HFFc6 (cell line): ENCODE measurements at regions not wholly inside any gene's neighbourhood (a gene's known extent, or its start where the extent isn't known, plus 50 kb on each side); places are given as distances from the start of the nearest gene placed in this dataset.

Source experiments
- DNase-seq: peaks from one replicate; pipeline ENCODE4 v3.0.0-alpha.2; 2018
- H3K27ac Mint-ChIP-seq: 2 replicates; pipeline ENCODE4 v1.8.0; 2020; ENCODE audit warnings: mild to moderate bottlenecking, mixed read lengths
- H3K27me3 Mint-ChIP-seq: 2 replicates; pipeline ENCODE4 v1.8.0; 2021; ENCODE audit warnings: mild to moderate bottlenecking, moderate library complexity, mixed read lengths; ENCODE audit not compliant: insufficient read depth
- H3K36me3 Mint-ChIP-seq: 2 replicates; pipeline ENCODE4 v1.8.0; 2021; ENCODE audit warnings: low read depth, mixed read lengths
- H3K4me1 Mint-ChIP-seq: 2 replicates; pipeline ENCODE4 v1.8.0; 2020; ENCODE audit warnings: low read depth, mixed read lengths
- H3K4me3 Mint-ChIP-seq: 2 replicates; pipeline ENCODE4 v1.8.0; 2020; ENCODE audit warnings: mild to moderate bottlenecking, moderate library complexity, mixed read lengths
- H3K9me3 Mint-ChIP-seq: 2 replicates; pipeline ENCODE4 v1.8.0; 2020; ENCODE audit warnings: mild to moderate bottlenecking, mixed read lengths
- TF ChIP-seq, protein P1 (sequence below): fragments of 200-600 bp; sonication (generic); IDR thresholded peaks from 2 replicates; pipeline ENCODE4 v1.5.0; 2021; ENCODE audit warnings: antibody characterized with exemption, mild to moderate bottlenecking

DNA sequence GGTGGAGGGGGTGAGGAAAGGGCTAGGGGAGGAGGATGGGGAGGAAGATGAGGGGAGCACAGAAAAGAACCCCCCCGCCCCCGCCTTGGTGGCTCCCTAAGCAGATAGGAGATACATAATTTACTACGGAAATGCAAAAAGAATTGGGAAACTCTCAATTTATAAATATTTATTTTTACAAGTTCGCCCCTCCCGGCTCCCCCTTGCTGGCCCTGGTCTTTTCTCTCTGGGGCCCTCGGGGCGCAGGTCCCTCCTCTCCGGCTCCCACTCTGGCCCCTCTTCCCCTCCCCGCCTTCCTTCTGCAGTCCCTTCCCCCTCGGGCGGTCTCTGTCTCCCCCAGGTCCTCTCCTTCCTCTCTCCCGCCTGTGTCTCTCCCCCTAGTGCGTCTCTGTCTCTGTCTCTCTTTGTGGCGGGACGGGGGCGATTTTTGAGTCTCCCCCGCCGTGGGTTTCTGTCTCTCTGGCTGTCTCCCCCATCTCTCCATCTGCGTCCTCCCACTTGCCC is 173.6 kb upstream of the IER5L start:
- peaks cover 14% of the 10 kb centered on the region for H3K27me3 Mint-ChIP-seq
- peaks cover 21% of the 10 kb centered on the region for H3K9me3 Mint-ChIP-seq
- H3K36me3 Mint-ChIP-seq: peaks cover 11% of the 10 kb centered on the region
- no peaks in the 10 kb centered on the region for H3K4me1 Mint-ChIP-seq
- DNase-seq: no peak
- TF ChIP-seq, protein P1, sequence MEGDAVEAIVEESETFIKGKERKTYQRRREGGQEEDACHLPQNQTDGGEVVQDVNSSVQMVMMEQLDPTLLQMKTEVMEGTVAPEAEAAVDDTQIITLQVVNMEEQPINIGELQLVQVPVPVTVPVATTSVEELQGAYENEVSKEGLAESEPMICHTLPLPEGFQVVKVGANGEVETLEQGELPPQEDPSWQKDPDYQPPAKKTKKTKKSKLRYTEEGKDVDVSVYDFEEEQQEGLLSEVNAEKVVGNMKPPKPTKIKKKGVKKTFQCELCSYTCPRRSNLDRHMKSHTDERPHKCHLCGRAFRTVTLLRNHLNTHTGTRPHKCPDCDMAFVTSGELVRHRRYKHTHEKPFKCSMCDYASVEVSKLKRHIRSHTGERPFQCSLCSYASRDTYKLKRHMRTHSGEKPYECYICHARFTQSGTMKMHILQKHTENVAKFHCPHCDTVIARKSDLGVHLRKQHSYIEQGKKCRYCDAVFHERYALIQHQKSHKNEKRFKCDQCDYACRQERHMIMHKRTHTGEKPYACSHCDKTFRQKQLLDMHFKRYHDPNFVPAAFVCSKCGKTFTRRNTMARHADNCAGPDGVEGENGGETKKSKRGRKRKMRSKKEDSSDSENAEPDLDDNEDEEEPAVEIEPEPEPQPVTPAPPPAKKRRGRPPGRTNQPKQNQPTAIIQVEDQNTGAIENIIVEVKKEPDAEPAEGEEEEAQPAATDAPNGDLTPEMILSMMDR: no peak
- H3K4me3 Mint-ChIP-seq: peak overlapping the region; percentile 85
- H3K27ac Mint-ChIP-seq: peak overlapping the region; percentile 75

DNA sequence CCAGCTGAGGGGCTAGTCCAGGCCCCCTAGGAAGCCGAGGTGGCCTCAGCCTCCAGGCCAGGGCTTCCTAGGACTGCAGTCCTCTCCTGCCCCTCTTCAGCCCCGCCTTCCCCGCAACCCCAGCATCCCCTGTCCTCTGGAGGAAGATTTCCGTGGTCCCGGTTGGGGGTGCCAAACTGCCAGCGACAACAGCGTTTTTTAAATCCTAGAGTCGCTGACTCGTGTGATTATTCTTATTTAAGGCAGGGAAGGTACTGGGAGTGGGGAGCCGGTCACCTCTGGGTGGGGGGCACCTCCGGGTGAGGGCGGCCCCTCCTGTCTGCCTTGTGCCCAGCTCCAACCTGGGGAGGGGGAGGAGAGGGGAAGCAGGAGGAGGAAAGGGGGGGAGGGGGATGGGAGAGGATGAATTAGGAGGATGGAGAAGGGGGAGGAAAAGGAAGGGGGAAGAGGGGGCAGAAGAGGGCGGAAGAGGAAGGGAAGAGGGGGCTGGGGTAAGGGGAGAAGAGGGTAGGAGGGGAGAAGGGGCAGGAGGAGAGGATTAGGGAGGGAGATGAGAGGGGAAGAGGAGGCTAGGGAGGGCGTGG is 173.1 kb upstream of the IER5L start:
- peaks cover 11% of the 10 kb centered on the region for H3K27me3 Mint-ChIP-seq
- H3K36me3 Mint-ChIP-seq: peaks cover 11% of the 10 kb centered on the region
- no peak for DNase-seq
- no peaks in the 10 kb centered on the region for H3K4me1 Mint-ChIP-seq
- TF ChIP-seq, protein P1: no peak
- H3K27ac Mint-ChIP-seq: no peak overlapping the region
- H3K4me3 Mint-ChIP-seq: no peak overlapping the region
- peaks cover 17% of the 10 kb centered on the region for H3K9me3 Mint-ChIP-seq

DNA sequence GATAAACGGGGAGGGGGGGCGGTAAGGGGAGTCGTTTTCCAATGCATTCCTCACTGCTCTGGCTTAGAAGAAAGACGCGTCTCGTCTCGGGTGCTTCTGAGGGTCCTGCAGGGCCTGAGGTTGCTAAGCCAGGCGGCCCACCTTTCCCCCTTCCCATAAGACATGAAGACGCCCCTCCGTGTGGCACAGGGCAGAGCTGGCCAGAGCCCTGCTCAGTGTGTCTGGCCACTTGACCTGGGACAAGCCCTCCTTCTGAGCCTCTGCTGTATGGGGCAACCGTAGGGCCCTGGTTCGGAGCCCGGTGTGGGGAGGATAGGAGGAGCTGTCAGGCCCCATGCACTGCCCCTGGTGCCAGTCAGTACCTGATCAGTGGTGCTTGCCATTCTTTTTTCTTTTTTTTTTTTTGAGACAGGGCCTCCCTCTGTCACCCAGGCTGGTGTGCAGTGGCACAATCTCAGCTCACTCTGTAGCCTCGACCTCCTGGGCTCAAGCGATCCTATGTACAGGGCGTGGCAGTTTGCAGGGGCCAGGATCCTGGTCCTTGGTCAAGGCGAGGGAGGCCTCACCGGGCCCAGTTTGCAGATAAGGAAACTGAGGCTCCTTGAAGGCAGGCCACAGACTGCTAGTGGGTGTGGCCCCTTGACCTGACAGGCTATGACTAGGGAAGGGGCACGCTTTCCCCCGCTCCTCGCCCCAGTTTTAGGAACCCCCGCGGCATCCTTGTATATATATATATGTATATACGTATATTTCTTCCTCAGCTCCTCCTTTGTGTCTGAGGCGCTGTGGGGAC is 172.3 kb upstream of the IER5L start:
- Mint-ChIP-seq H3K4me1 (no peaks in the 10 kb centered on the region), H3K27me3 (peaks cover 10% of the 10 kb centered on the region), H3K27ac (no peak overlapping the region), H3K9me3 (peaks cover 9% of the 10 kb centered on the region), H3K4me3 (no peak overlapping the region), H3K36me3 (peaks cover 4% of the 10 kb centered on the region; the same call in 1 of the 2 replicates)
- TF ChIP-seq, protein P1: no peak
- DNase-seq: no peak

DNA sequence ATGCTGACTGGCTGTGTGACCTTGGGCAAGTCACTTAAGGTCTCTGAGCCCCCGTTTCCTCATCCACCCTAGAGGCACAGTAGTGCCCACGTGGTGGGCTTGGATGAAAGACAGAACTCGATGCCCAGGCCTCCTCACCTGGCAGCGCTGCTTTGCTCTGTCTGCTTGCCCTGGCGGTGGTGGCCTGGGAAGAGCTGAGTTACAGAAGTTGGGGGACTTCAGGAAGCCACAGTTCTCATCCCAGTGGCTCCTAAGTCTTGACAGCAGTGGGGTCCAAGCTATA is 171.5 kb upstream of the IER5L start:
- no peak overlapping the region for H3K4me3 Mint-ChIP-seq
- TF ChIP-seq, protein P1: no peak
- H3K36me3 Mint-ChIP-seq: no peaks in the 10 kb centered on the region
- peaks cover 8% of the 10 kb centered on the region for H3K27me3 Mint-ChIP-seq
- no peak overlapping the region for H3K27ac Mint-ChIP-seq
- peaks cover 3% of the 10 kb centered on the region; the same call in 1 of the 2 replicates for H3K9me3 Mint-ChIP-seq
- H3K4me1 Mint-ChIP-seq: no peaks in the 10 kb centered on the region
- DNase-seq: no peak

DNA sequence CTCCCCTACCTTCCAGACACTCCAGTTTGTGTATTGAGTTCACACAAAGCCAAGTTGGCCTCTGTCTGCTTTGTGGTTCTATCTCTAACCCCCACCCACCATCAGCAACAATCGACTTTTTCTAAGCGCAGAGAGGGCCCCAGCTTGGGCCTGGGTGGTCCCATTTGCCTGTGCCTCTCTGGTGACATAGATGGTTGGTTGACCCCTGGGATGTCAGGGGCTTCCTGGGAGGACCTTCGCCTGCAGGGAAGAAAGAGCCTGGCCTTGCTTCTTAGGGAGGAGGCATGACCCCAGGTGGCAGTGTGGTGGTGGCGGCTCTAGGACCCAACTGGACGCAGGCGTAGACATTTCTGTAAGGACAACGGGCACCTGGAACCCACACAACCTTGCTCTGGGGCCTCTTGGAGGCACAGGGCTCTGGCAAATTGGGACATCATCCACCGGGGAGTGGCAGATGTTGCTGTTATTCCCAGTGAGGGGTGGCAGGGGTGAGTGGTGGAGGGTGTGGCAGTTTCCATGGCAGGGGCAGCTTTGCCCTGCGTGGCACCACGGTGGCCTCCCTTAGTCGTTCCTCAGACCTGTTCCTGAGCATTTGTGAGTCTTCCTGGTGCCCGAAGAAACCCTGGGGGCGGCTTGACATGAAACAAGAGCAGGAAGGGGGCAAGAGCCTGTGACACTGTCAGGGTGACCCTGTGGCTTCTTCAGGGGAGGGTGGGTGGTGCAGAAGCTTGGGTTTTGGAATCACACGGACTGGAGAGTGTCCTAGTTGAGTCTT is 171.0 kb upstream of the IER5L start:
- H3K27me3 Mint-ChIP-seq: peaks cover 3% of the 10 kb centered on the region
- DNase-seq: no peak
- TF ChIP-seq, protein P1: no peak
- no peak overlapping the region for H3K4me3 Mint-ChIP-seq
- no peaks in the 10 kb centered on the region for H3K36me3 Mint-ChIP-seq
- H3K27ac Mint-ChIP-seq: no peak overlapping the region
- H3K4me1 Mint-ChIP-seq: no peaks in the 10 kb centered on the region
- H3K9me3 Mint-ChIP-seq: no peaks in the 10 kb centered on the region
